ENCODE measurements at regions not wholly inside any gene's neighbourhood (a gene's known extent, or its start where the extent isn't known, plus 50 kb on each side); places are given as distances from the start of the nearest gene placed in this dataset.

GRCh38 chr6:6973721-6974120 is 134.0 kb upstream of the RREB1 start:
- TF ChIP-seq, protein P1, sequence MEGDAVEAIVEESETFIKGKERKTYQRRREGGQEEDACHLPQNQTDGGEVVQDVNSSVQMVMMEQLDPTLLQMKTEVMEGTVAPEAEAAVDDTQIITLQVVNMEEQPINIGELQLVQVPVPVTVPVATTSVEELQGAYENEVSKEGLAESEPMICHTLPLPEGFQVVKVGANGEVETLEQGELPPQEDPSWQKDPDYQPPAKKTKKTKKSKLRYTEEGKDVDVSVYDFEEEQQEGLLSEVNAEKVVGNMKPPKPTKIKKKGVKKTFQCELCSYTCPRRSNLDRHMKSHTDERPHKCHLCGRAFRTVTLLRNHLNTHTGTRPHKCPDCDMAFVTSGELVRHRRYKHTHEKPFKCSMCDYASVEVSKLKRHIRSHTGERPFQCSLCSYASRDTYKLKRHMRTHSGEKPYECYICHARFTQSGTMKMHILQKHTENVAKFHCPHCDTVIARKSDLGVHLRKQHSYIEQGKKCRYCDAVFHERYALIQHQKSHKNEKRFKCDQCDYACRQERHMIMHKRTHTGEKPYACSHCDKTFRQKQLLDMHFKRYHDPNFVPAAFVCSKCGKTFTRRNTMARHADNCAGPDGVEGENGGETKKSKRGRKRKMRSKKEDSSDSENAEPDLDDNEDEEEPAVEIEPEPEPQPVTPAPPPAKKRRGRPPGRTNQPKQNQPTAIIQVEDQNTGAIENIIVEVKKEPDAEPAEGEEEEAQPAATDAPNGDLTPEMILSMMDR (IDR thresholded peaks at IDR 0.05) = no peak
- no peak for TF ChIP-seq POLR2A (IDR thresholded peaks at IDR 0.05)

Measured in heart left ventricle (tissue), 13 donors.